PC-3 (cell line): ENCODE measurements at regions not wholly inside any gene's neighbourhood (a gene's known extent, or its start where the extent isn't known, plus 50 kb on each side); places are given as distances from the start of the nearest gene placed in this dataset.

Source experiments
- ATAC-seq: fragments of 200-7000 bp; cut with Tn5 transposase; 2 replicates; pipeline ENCODE4 v1.9.1; 2020; ENCODE audit warnings: mild to moderate bottlenecking, moderate library complexity
- BruUV-seq: library from RNA; stranded (reverse); fragments of 400-500 nt; replicated peaks from 2 replicates; lab custom pipeline; 2021; lab: Mats Ljungman, UMichigan
- CTCF ChIA-PET: fragments of 300-600 bp; sonication (Branson Sonifier 250); formaldehyde crosslinking; loops from one replicate; lab custom pipeline; 2022; ENCODE audit warnings: antibody characterized with exemption; lab: Charles Lee
- POLR2A ChIA-PET: fragments of 300-600 bp; sonication (Branson Sonifier 250); formaldehyde crosslinking; loops from one replicate; lab custom pipeline; 2022; ENCODE audit warnings: antibody characterized with exemption; ENCODE audit not compliant: unreplicated experiment; lab: Charles Lee
- DNase-seq: peaks from one replicate; pipeline ENCODE4 v3.0.0-alpha.2; 2015
- H2AFZ ChIP-seq: fragments of 300-600 bp; sonication (generic); 2 replicates; pipeline ENCODE4 v1.6.0; 2016; ENCODE audit warnings: antibody characterized with exemption, low read length
- H3F3A ChIP-seq: fragments of 300-600 bp; sonication (generic); one replicate; pipeline ENCODE4 v1.6.0; 2017; ENCODE audit warnings: antibody characterized with exemption, low read length, control low read depth, mild to moderate bottlenecking; ENCODE audit not compliant: unreplicated experiment
- H3K27ac ChIP-seq: fragments of 300-600 bp; sonication (generic); 2 replicates; pipeline ENCODE4 v1.5.1; 2016; ENCODE audit warnings: mild to moderate bottlenecking, low read length
- H3K27me3 ChIP-seq: fragments of 300-600 bp; sonication (generic); 2 replicates; pipeline ENCODE4 v1.6.1; 2016; ENCODE audit warnings: low read length, mixed read lengths
- H3K36me3 ChIP-seq: fragments of 300-600 bp; sonication (generic); 2 replicates; pipeline ENCODE4 v1.6.1; 2016; ENCODE audit warnings: low read depth, mixed run types, low read length, mixed read lengths
- H3K4me1 ChIP-seq: fragments of 300-600 bp; sonication (generic); 2 replicates; pipeline ENCODE4 v1.5.1; 2016; ENCODE audit warnings: low read length; ENCODE audit not compliant: insufficient read depth
- H3K4me2 ChIP-seq: fragments of 300-600 bp; sonication (generic); 2 replicates; pipeline ENCODE4 v1.6.0; 2016; ENCODE audit warnings: low read length
- H3K4me3 ChIP-seq: fragments of 300-600 bp; sonication (generic); 2 replicates; pipeline ENCODE4 v1.5.1; 2016; ENCODE audit warnings: mild to moderate bottlenecking, low read length, mixed read lengths
- H3K79me2 ChIP-seq: fragments of 300-600 bp; sonication (generic); 2 replicates; pipeline ENCODE4 v1.6.1; 2017; ENCODE audit warnings: low read length, mixed read lengths
- H3K9ac ChIP-seq: fragments of 300-600 bp; sonication (generic); 2 replicates; pipeline ENCODE4 v1.6.0; 2016; ENCODE audit warnings: mild to moderate bottlenecking, low read length
- H3K9me2 ChIP-seq: fragments of 300-600 bp; sonication (generic); replicated peaks from 2 replicates; pipeline ENCODE4 v1.6.1; 2016; ENCODE audit warnings: mixed run types, low read length, mixed read lengths
- H3K9me3 ChIP-seq: fragments of 300-600 bp; sonication (generic); 2 replicates; pipeline ENCODE4 v1.6.1; 2016; ENCODE audit warnings: low read length, mixed read lengths
- H4K20me1 ChIP-seq: fragments of 300-600 bp; sonication (generic); 2 replicates; pipeline ENCODE4 v1.6.1; 2016; ENCODE audit warnings: low read length, mixed read lengths
- EZH2 ChIP-seq: fragments of 300-600 bp; sonication (generic); IDR thresholded peaks from one replicate; pipeline ENCODE4 v1.6.1; 2017; ENCODE audit warnings: antibody characterized with exemption, mild to moderate bottlenecking, low read length; ENCODE audit not compliant: unreplicated experiment
- EZH2phosphoT487 ChIP-seq: fragments of 300-600 bp; sonication (generic); IDR thresholded peaks from 2 replicates; pipeline ENCODE4 v1.6.1; 2018; ENCODE audit warnings: mild to moderate bottlenecking, antibody characterized with exemption, low read length, borderline replicate concordance
- intact Hi-C: fragments of 100-400 bp; cut with micrococcal nuclease; formaldehyde crosslinking; loops from 2 replicates; pipeline ENCODE4 v1.9.0; 2023
- TF ChIP-seq, protein P1 (sequence below): fragments of 300-600 bp; sonication (generic); conservative IDR thresholded peaks from 2 replicates; pipeline ENCODE4 v1.5.1; 2017; ENCODE audit warnings: antibody characterized with exemption, low read depth, mild to moderate bottlenecking, low read length

DNA sequence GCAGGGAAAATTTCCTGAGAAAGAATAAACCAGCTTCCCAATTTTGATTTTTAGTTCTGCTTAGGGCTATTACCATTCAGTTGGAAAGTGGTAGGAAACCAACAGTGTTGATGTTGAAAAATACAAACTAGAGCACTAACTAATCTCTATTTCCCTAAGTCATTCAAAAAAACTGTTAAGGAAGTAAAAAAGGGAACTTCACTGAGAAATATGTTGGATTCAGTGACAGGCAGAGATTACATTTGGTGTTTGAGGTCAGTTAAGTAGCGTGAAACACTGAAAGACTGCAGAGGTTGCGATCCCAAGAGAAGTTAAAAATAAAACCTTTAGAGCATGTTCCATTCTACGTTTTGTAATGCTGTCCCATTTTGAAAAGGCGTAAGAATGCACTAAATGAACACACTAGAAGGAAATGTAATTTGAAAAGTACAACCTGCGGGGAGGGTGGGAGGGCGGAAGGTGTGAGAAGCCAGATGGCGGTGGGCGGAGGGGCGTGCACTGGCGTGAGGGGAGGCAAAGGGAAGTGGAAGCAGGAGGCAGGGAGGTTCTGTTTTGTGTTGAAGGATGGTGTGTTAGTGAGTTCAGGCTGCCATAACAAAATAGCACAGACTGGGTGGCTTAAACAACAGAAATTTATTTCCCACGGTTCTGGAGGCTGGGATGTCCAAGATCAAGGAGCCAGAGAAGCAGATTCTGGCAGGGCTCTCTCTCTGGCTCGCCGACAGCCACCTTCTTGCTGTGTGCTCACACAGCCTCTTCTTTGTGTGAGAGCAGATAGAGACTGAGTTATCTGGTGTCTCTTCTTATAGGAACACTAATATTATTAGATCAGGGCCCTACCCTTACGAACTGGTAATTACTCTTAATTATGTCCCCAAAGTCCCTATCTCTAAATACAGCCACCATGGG is 94.3 kb upstream of the KCTD1 start:
- Histone ChIP-seq H3K9me2 (no peaks in the 10 kb centered on the region), H3F3A (no peaks in the 10 kb centered on the region), H3K4me3 (no peak overlapping the region), H3K9ac (no peak overlapping the region), H3K27ac (no peak overlapping the region), H3K4me2 (no peak overlapping the region), H3K4me1 (no peaks in the 10 kb centered on the region), H3K36me3 (no peaks in the 10 kb centered on the region), H2AFZ (no peak overlapping the region), H3K27me3 (0 out of 2 replicates have a peak, but pooled peaks cover 3% of the 10 kb centered on the region), H3K79me2 (no peaks in the 10 kb centered on the region), H4K20me1 (no peaks in the 10 kb centered on the region), H3K9me3 (no peaks in the 10 kb centered on the region)
- TF ChIP-seq EZH2 = no peak
- TF ChIP-seq, protein P1, sequence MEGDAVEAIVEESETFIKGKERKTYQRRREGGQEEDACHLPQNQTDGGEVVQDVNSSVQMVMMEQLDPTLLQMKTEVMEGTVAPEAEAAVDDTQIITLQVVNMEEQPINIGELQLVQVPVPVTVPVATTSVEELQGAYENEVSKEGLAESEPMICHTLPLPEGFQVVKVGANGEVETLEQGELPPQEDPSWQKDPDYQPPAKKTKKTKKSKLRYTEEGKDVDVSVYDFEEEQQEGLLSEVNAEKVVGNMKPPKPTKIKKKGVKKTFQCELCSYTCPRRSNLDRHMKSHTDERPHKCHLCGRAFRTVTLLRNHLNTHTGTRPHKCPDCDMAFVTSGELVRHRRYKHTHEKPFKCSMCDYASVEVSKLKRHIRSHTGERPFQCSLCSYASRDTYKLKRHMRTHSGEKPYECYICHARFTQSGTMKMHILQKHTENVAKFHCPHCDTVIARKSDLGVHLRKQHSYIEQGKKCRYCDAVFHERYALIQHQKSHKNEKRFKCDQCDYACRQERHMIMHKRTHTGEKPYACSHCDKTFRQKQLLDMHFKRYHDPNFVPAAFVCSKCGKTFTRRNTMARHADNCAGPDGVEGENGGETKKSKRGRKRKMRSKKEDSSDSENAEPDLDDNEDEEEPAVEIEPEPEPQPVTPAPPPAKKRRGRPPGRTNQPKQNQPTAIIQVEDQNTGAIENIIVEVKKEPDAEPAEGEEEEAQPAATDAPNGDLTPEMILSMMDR = no peak
- ChIA-PET CTCF (no interaction called here), POLR2A (no interaction called here)
- ATAC-seq = no peak
- intact Hi-C loops = no loop called here
- no TSS peak for BruUV-seq
- DNase-seq = no peak

DNA sequence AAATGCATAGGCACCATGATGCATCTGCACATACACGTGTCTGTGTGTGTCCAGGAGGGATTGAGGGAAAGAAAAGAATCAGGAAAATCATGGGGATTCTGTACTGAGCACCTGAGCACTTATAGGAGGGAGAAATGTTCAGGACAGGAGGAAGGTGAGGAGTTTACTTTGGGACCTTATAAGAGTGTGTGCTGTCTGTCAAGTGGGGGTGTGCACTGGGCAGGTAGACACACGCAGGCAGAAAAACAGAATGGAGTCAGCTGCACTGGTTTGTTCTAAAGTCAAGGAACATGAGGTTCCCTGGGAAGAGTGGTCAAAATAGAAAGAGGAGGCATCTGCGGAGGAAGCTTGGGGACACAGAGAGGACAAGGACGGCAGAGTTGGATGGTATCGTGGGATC is 92.2 kb upstream of the KCTD1 start:
- Histone ChIP-seq H3K79me2 (no peaks in the 10 kb centered on the region), H3K27ac (no peak overlapping the region), H4K20me1 (no peaks in the 10 kb centered on the region), H3K27me3 (0 out of 2 replicates have a peak, but pooled peaks cover 3% of the 10 kb centered on the region), H3K4me1 (no peaks in the 10 kb centered on the region), H3K9ac (no peak overlapping the region), H2AFZ (no peak overlapping the region), H3K4me3 (no peak overlapping the region), H3K9me2 (no peaks in the 10 kb centered on the region), H3K36me3 (no peaks in the 10 kb centered on the region), H3K4me2 (no peak overlapping the region), H3F3A (no peaks in the 10 kb centered on the region), H3K9me3 (no peaks in the 10 kb centered on the region)
- POLR2A ChIA-PET = no interaction called here
- BruUV-seq = no TSS peak
- TF ChIP-seq, protein P1 = no peak
- TF ChIP-seq EZH2phosphoT487 = no peak
- no peak for ATAC-seq
- CTCF ChIA-PET = no interaction called here
- no peak for DNase-seq
- intact Hi-C loops = no loop called here

DNA sequence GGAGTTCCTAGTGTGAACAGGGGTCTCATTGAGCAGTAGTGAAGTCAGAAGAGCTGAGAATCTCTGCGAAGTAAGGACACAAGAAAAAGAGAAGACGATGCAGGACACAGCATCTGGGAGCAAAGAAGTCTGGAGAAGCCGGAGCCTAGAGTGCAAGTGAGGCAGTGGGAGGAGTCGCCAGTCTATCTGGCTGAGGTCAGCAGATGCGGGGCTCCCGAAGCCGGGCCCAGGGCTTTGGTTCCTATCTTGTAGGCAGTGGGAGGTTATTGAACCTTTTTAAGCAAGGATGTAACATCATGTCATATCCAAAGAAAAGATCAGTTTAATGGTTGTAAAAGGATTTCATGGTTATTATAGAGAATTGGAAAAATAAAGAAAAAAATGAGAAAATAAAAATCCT is 90.8 kb upstream of the KCTD1 start:
- Histone ChIP-seq H3K4me1 (no peaks in the 10 kb centered on the region), H3K9me3 (no peaks in the 10 kb centered on the region), H4K20me1 (no peaks in the 10 kb centered on the region), H3F3A (no peaks in the 10 kb centered on the region), H3K36me3 (no peaks in the 10 kb centered on the region), H3K4me2 (no peak overlapping the region), H3K27me3 (peaks cover 5% of the 10 kb centered on the region), H3K79me2 (no peaks in the 10 kb centered on the region), H3K9ac (no peak overlapping the region), H3K9me2 (no peaks in the 10 kb centered on the region), H2AFZ (no peak overlapping the region), H3K27ac (no peak overlapping the region), H3K4me3 (no peak overlapping the region)
- TF ChIP-seq EZH2phosphoT487 = no peak
- TF ChIP-seq EZH2 = no peak
- TF ChIP-seq, protein P1 = no peak
- intact Hi-C loops = no loop called here
- ATAC-seq = no peak
- ChIA-PET POLR2A (no interaction called here), CTCF (no interaction called here)
- no peak for DNase-seq
- no TSS peak for BruUV-seq
